ENCODE measurements at regions not wholly inside any gene's neighbourhood (a gene's known extent, or its start where the extent isn't known, plus 50 kb on each side); places are given as distances from the start of the nearest gene placed in this dataset.

GRCh38 chr3:20537234-20537633 lies 351.2 kb upstream of the SGO1 start:
- no peak overlapping the region for H3K9ac ChIP-seq (ENCODE audit: insufficient read depth, low read length, poor library complexity, severe bottlenecking)
- H3K27ac ChIP-seq (ENCODE audit: low read depth in 1 of 2, low read length in 2 of 2): no peak overlapping the region
- no peaks in the 10 kb centered on the region for H3K79me2 ChIP-seq (ENCODE audit: insufficient read depth, low read length)
- intact Hi-C loops (cut with micrococcal nuclease): no loop called here
- H3K4me2 ChIP-seq (replicated peaks; ENCODE audit: extremely low read depth, low read length, poor library complexity, severe bottlenecking): no peak overlapping the region
- no peak overlapping the region for H3K4me3 ChIP-seq (replicated peaks in 1 of 3; ENCODE audit: low read depth in 2 of 3, low read length in 3 of 3)
- H3K27ac Mint-ChIP-seq: no peak overlapping the region
- H3K36me3 Mint-ChIP-seq: no peaks in the 10 kb centered on the region
- no peaks in the 10 kb centered on the region for H3K4me1 ChIP-seq (ENCODE audit: control insufficient read depth in 1 of 2, insufficient read depth in 2 of 2, low read length in 2 of 2)
- no peaks in the 10 kb centered on the region for H3K27me3 ChIP-seq (ENCODE audit: control insufficient read depth in 2 of 2, insufficient read depth in 2 of 2, low read length in 2 of 2)
- no peak overlapping the region for H2AFZ ChIP-seq (ENCODE audit: insufficient read depth, low read depth, low read length, poor library complexity, severe bottlenecking)
- H3K4me3 Mint-ChIP-seq: no peak overlapping the region
- H3K4me1 Mint-ChIP-seq: no peaks in the 10 kb centered on the region
- no peaks in the 10 kb centered on the region for H4K20me1 ChIP-seq (ENCODE audit: insufficient read depth, low read length)
- TF ChIP-seq, protein P1, sequence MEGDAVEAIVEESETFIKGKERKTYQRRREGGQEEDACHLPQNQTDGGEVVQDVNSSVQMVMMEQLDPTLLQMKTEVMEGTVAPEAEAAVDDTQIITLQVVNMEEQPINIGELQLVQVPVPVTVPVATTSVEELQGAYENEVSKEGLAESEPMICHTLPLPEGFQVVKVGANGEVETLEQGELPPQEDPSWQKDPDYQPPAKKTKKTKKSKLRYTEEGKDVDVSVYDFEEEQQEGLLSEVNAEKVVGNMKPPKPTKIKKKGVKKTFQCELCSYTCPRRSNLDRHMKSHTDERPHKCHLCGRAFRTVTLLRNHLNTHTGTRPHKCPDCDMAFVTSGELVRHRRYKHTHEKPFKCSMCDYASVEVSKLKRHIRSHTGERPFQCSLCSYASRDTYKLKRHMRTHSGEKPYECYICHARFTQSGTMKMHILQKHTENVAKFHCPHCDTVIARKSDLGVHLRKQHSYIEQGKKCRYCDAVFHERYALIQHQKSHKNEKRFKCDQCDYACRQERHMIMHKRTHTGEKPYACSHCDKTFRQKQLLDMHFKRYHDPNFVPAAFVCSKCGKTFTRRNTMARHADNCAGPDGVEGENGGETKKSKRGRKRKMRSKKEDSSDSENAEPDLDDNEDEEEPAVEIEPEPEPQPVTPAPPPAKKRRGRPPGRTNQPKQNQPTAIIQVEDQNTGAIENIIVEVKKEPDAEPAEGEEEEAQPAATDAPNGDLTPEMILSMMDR (IDR thresholded peaks at IDR 0.05): no peak
- peaks cover 0 to 1% (median 0%) of the 10 kb centered on the region in 3 donors for H3K27me3 Mint-ChIP-seq (ENCODE audit: low read depth in 3 of 3)
- peaks cover 0 to 5% of the 10 kb centered on the region in 2 donors for H3K9me3 ChIP-seq (replicated peaks in 1 of 2; ENCODE audit: control insufficient read depth in 1 of 2, insufficient read depth in 1 of 2, low read length in 2 of 2)
- no peaks in the 10 kb centered on the region for H3K36me3 ChIP-seq (replicated peaks in 1 of 2; ENCODE audit: control insufficient read depth in 1 of 2, insufficient read depth in 2 of 2, low read length in 2 of 2)
- peaks cover 0 to 10% (median 1%) of the 10 kb centered on the region in 7 donors for H3K9me3 Mint-ChIP-seq
- 89% methylated on average over 2 of the region's 3 CpGs for WGBS (ENCODE audit: insufficient coverage)
- DNase-seq: no peak

DNA sequence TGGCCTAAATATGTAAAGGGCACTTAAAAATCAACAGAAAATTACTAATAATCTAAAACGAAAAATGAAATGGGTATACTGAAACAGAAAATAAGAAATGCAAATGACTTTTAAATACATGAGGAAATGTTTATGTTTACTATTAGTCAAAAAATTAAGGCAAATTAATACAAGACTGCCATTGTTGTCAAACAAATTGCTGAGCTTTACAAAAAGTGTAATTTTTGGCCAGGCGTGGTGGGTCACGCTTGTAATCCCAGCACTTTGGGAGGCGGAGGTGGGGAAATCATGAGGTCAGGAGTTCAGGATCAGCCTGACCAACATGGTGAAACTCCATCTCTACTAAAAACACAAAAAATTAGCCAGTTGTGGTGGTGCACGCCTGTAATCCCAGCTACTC lies 343.9 kb upstream of the SGO1 start:
- Mint-ChIP-seq H3K4me1 (no peaks in the 10 kb centered on the region), H3K27ac (no peak overlapping the region), H3K36me3 (no peaks in the 10 kb centered on the region), H3K4me3 (no peak overlapping the region), H3K27me3 (ENCODE audit: low read depth in 3 of 3) (no peaks in the 10 kb centered on the region), H3K9me3 (peaks cover 0 to 7% (median 0%) of the 10 kb centered on the region in 7 donors)
- Histone ChIP-seq H3K4me2 (replicated peaks; ENCODE audit: extremely low read depth, low read length, poor library complexity, severe bottlenecking) (no peak overlapping the region), H3K4me1 (ENCODE audit: control insufficient read depth in 1 of 2, insufficient read depth in 2 of 2, low read length in 2 of 2) (no peaks in the 10 kb centered on the region), H4K20me1 (ENCODE audit: insufficient read depth, low read length) (no peaks in the 10 kb centered on the region), H3K9me3 (replicated peaks in 1 of 2; ENCODE audit: control insufficient read depth in 1 of 2, insufficient read depth in 1 of 2, low read length in 2 of 2) (no peaks in the 10 kb centered on the region), H3K36me3 (replicated peaks in 1 of 2; ENCODE audit: control insufficient read depth in 1 of 2, insufficient read depth in 2 of 2, low read length in 2 of 2) (no peaks in the 10 kb centered on the region), H3K27ac (ENCODE audit: low read depth in 1 of 2, low read length in 2 of 2) (no peak overlapping the region), H3K4me3 (replicated peaks in 1 of 3; ENCODE audit: low read depth in 2 of 3, low read length in 3 of 3) (no peak overlapping the region), H3K9ac (ENCODE audit: insufficient read depth, low read length, poor library complexity, severe bottlenecking) (no peak overlapping the region), H3K79me2 (ENCODE audit: insufficient read depth, low read length) (no peaks in the 10 kb centered on the region), H3K27me3 (ENCODE audit: control insufficient read depth in 2 of 2, insufficient read depth in 2 of 2, low read length in 2 of 2) (no peaks in the 10 kb centered on the region), H2AFZ (ENCODE audit: insufficient read depth, low read depth, low read length, poor library complexity, severe bottlenecking) (no peak overlapping the region)
- WGBS (ENCODE audit: insufficient coverage): no CpG with 5 or more reads among the region's 5 CpGs
- TF ChIP-seq, protein P1 (IDR thresholded peaks at IDR 0.05): no peak
- intact Hi-C loops (cut with micrococcal nuclease): no loop called here
- DNase-seq: no peak

Data from CD14-positive monocyte (primary cell).